ENCODE measurements at regions not wholly inside any gene's neighbourhood (a gene's known extent, or its start where the extent isn't known, plus 50 kb on each side); places are given as distances from the start of the nearest gene placed in this dataset.
"Not testable (repeated sequence)": the region's sequence is repeated elsewhere in the genome, so short reads cannot be mapped to it uniquely, and the experiment has no call there.

DNA sequence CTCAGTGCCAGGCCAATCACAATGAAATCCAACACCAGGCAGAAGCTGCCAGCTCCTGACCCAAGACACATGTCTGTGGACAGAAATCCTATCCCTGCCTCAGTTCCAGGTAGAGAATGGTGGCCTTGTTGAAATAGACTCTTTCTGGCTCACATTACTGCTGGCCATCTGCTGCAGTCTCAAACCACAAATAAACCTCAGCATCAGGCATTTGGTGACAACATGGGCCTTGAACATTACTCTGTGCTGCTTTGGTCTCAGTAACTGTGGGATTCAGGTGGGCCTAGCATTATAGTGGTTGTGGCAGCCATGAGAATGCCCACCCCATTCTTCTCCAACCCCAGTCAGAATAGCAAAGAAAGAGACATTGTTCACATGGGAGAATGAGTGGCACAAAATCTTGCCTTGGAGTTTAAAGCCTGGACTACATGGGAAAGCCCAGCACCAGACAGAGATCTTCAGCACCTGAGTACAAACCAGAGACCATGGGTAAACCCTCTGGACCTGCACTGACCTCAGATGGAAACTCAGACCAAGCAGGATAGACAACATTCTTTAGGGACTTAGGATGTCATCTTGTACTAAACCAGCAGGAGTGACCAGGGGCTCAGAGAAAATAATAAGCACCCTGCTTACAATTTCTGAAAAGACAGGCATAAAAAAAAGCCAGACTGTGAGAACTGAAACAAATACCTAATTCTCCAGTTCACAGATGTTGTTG lies 50.4 kb upstream of the TRAM1L1 start:
- DNase-seq, result no peak

- no peak for DNase-seq
Observed at GRCh38 chr4:117137145-117137544, 51.8 kb upstream of the TRAM1L1 start.

DNA sequence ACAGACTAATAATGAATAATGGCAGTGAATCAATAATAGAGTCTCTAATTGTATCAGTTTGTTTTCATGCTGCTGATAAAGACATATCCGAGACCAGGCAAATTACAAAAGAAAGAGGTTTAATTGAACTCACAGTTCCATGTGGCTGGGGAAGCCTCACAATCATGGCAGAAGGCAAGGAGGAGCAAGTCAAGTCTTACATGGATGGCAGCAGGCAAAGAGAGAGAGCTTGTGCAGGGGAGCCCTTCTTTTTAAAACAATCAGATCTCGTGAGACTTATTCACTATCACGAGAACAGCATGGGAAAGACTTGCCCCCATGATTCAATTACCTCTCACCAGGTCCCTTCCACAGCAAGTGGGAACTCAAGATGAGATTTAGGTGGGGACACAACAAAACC lies 53.4 kb upstream of the TRAM1L1 start:
- DNase-seq, result not testable (repeated sequence)

GRCh38 chr4:117154251-117154650 lies 68.9 kb upstream of the TRAM1L1 start:
- DNase-seq, result no peak

DNA sequence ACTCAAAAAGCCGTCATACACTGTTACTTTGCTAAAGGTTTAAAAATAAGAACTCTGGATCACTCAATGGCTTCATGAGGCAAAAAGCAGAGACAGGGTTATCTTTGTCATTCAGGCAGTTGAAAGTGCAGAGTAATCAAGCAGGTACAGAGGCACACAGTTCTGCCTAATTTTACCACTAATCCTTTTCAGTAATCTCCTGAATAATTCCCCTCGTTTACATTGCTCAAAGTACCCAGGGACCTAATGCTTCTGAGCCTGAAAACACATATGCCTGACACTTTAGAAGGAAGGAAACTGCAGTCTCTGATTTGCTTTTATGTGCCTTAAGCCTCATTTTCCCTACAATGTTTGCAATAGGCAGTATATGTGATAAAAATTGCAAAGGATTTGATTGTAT lies 71.4 kb upstream of the TRAM1L1 start:
- no peak for DNase-seq

- no peak for DNase-seq
Observed at GRCh38 chr4:117157360-117157759, 72.0 kb upstream of the TRAM1L1 start.

GRCh38 chr4:117162976-117163375 lies 77.6 kb upstream of the TRAM1L1 start:
- no peak for DNase-seq

DNA sequence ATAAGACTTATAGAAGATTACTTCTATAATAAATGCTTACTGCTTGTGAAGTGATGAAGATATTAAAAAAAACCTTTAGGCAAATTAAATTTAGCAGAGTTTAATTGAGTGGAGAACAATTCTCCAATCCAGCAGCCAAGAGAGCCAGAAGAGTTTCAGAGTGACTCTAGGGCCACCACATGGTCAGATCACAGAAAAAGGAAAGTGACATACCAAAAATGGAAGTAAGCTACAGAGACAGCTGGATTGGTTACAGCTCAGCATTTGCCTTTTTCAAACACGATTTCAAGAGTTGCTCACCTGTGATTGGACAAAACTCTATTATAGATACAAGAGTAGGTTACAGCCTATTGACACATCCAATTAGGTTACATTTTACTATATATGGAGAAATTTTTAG lies 79.0 kb upstream of the TRAM1L1 start:
- DNase-seq, result no peak

- not testable (repeated sequence) for DNase-seq
Observed at GRCh38 chr4:117175369-117175768, 90.0 kb upstream of the TRAM1L1 start.

GRCh38 chr4:117203231-117203630 lies 117.9 kb upstream of the TRAM1L1 start:
- no peak for DNase-seq

DNA sequence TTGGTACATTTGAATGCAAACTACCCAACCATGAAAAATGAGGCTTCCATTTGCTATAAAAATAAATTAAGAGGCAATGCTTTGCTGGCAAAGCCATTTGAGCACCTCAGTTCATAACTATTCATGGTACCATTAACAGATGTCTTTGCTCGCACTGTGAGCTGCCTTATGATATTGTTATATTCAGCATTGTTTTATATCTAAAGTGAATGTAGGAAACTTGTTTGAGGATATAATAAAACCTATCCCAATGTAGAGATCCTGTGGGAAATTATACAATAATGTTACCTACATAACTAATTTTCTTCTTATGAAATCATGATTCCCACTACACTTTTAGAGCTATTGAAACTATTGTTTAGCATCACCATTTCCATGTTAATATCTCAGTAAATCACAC lies 125.2 kb upstream of the TRAM1L1 start:
- no peak for DNase-seq

GRCh38 chr4:117224256-117224655 lies 138.9 kb upstream of the TRAM1L1 start:
- DNase-seq, result no peak

- no peak for DNase-seq
Observed at GRCh38 chr4:117225471-117225870, 140.1 kb upstream of the TRAM1L1 start.

DNA sequence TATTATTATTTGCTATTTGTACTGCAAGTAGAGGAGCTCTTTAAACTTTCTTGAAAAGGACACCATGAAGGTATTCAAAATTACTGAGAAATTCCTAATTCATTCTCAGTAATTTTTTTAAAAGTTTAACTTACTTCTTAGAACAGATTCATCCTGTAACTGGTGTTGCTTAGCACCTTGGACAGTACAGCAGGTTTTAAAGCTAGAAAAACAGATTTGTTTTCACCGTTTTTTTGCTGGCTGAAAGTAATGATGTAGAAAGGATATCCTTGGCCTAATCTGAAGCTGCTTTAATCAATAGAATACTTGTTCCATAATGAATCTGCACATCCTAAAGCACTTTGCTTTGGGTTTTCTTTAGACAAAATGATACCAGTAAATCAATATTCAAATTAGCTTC lies 142.5 kb upstream of the TRAM1L1 start:
- DNase-seq, result no peak

DNA sequence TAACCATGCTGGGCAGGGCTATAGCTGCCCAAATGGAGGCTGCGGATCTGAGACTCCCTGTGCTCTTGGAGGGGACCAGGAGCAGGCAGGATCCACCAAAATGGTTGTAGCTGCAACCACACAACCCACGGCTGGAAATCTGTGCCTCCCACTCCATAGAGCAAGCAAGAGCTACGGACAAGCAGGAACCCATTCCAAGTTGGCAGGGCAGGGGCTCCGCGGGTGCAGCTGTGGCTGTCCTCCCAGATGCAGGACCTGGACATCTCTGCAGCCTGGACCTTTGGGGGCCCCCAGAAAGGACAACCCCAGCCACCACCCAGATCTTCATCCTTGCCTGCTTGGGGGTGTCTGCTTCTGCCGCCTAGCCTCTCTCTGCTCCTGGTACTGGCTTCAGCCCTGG lies 154.1 kb upstream of the TRAM1L1 start:
- DNase-seq, result no peak

DNA sequence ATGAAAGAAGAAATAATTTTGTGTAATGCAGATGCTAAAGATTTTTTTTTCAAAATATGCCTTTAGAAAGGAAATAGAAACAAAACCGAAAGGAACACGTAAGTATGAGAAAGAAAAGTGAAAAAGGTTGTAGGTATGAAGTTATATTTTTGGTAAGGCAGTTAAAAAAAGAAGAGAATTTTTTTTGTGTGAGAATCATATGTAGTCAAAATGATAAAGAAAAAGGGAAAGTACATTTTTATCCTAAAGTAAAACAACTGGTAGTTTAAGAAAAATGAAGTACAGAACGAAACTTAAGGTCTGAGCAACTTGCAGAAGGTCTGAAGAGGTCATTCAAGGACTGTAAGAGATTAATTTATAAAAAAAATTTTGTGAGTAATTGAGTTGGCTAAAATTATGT lies 164.0 kb upstream of the TRAM1L1 start:
- DNase-seq, result no peak

DNA sequence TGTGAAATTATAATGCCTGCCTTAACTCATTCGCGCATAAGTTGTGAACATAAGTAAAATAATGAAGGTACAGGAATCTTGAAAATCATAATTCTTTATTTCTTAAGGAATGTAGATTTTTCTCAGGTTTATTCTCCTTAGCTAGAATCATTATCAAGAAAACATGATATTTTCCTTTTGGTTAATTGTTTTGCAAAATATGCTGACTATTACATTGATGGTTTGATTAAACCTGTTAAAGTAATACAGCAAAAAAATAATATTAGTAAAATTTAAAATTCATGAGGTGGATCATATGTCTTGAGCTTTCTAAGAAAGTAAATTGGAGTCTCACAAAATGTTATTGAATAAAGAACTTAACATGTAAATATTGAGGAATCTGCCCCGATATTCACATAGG lies 178.7 kb upstream of the TRAM1L1 start:
- DNase-seq, result no peak

GRCh38 chr4:117267317-117267716 lies 181.9 kb upstream of the TRAM1L1 start:
- no peak for DNase-seq

GRCh38 chr4:117284736-117285135 lies 199.4 kb upstream of the TRAM1L1 start:
- no peak for DNase-seq

DNA sequence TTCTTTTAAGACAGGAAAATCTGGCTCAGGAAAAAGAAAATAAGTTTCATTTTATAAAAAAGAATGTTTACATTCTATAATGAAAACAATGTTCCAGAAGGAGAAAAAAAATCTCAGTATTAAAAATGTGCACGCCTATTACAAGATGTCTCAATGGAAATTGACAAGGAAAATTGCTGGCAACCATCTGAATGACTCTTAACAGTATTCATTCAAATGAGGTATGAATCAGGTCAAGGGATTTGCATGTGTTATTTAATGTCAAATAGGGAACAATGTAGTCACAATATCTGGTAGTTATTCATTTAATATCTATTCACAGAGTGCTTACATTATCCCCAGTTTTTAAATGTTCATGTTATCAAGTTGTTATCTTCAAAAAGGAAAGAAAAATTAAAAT lies 208.4 kb upstream of the TRAM1L1 start:
- no peak for DNase-seq

GRCh38 chr4:117302226-117302625 lies 216.8 kb upstream of the TRAM1L1 start:
- no peak for DNase-seq

DNA sequence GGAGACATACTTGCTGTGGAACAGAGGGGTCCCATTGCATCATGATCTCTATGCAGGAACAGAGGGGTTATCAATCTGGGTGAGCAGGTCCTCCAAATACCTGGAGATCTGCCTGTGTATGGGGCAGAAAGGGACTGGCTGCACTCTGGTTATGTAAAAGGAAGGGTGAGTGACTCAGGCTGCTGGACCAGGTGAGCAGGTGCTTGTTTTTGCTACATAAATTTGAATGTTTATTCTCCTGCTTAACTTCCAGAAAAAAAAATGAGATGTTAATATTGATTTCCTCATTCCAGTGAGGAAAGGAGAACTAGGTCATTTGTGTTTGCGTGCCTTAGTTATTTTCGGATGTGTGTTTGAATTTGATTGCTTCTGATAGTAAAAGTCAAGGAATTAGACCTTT lies 225.8 kb upstream of the TRAM1L1 start:
- no peak for DNase-seq

DNA sequence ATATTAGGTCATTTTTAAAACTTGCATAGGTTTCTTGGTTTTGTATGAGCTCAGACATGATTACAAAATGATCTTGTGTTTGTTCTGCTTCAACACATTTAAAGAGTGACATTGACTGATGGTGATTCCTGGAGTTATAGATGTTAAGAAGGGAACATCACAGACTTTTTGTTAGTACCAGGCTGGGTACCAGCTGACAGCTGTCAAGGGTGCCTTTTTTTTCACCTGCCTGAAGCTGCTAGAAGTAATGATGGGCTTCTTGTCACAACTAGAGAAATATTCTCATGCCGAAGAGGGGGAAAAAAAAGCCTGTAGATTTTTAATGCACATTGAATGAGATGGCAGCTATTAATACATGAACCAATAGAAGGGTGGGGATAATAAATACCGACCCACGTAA lies 226.6 kb upstream of the TRAM1L1 start:
- no peak for DNase-seq

GRCh38 chr4:117324851-117325491 lies 239.6 kb upstream of the TRAM1L1 start:
- DNase-seq, result no peak

- DNase-seq, result no peak
Observed at GRCh38 chr4:117326091-117326490, 240.7 kb upstream of the TRAM1L1 start.
